ENCODE measurements at regions not wholly inside any gene's neighbourhood (a gene's known extent, or its start where the extent isn't known, plus 50 kb on each side); places are given as distances from the start of the nearest gene placed in this dataset.
"Not testable (repeated sequence)": the region's sequence is repeated elsewhere in the genome, so short reads cannot be mapped to it uniquely, and the experiment has no call there.

- ChIA-PET CTCF (no interaction called here), POLR2A (no interaction called here)
- no peak overlapping the region for H3K4me3 ChIP-seq (ENCODE audit: low read depth, low read length)
- TF ChIP-seq, protein P1, sequence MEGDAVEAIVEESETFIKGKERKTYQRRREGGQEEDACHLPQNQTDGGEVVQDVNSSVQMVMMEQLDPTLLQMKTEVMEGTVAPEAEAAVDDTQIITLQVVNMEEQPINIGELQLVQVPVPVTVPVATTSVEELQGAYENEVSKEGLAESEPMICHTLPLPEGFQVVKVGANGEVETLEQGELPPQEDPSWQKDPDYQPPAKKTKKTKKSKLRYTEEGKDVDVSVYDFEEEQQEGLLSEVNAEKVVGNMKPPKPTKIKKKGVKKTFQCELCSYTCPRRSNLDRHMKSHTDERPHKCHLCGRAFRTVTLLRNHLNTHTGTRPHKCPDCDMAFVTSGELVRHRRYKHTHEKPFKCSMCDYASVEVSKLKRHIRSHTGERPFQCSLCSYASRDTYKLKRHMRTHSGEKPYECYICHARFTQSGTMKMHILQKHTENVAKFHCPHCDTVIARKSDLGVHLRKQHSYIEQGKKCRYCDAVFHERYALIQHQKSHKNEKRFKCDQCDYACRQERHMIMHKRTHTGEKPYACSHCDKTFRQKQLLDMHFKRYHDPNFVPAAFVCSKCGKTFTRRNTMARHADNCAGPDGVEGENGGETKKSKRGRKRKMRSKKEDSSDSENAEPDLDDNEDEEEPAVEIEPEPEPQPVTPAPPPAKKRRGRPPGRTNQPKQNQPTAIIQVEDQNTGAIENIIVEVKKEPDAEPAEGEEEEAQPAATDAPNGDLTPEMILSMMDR (IDR thresholded peaks at IDR 0.05; ENCODE audit: insufficient read depth, low read length, missing control alignments): no peak
- DNase-seq (ENCODE audit: low read depth, low spot score): no peak
Measured at GRCh38 chr13:63774133-63774532, 2358.5 kb upstream of the PCDH20 start.

GRCh38 chr13:63773476-63773875 lies 2357.8 kb upstream of the PCDH20 start:
- DNase-seq (ENCODE audit: low read depth, low spot score): no peak
- CTCF ChIA-PET: no interaction called here
- TF ChIP-seq, protein P1 (IDR thresholded peaks at IDR 0.05; ENCODE audit: insufficient read depth, low read length, missing control alignments): no peak
- H3K4me3 ChIP-seq (ENCODE audit: low read depth, low read length): no peak overlapping the region
- POLR2A ChIA-PET: no interaction called here

DNA sequence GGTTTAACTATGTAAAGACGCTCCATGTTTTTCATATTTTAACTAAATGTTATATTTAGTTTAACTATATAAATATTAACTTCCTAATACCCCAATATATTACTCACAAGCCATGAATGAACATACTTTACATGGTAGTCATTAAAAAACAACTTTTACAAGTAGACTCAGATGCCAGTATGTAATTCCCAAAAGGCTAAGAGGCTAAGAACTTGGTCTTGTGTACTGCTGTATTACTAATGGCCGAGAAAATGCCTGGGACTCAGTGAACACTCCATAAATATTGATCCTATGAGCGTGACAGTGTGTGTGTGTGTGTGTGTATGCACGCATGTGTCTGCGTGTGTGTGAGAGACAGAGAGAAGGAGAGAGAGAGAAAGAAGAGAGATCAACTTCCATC lies 2342.0 kb upstream of the PCDH20 start:
- CTCF ChIA-PET; POLR2A ChIA-PET; H3K4me3 ChIP-seq (ENCODE audit: low read depth, low read length); DNase-seq (ENCODE audit: low read depth, low spot score): not testable (repeated sequence)

GRCh38 chr13:63749857-63750256 lies 2334.2 kb upstream of the PCDH20 start:
- H3K4me3 ChIP-seq (ENCODE audit: low read depth, low read length); DNase-seq (ENCODE audit: low read depth, low spot score); POLR2A ChIA-PET; CTCF ChIA-PET: not testable (repeated sequence)

DNA sequence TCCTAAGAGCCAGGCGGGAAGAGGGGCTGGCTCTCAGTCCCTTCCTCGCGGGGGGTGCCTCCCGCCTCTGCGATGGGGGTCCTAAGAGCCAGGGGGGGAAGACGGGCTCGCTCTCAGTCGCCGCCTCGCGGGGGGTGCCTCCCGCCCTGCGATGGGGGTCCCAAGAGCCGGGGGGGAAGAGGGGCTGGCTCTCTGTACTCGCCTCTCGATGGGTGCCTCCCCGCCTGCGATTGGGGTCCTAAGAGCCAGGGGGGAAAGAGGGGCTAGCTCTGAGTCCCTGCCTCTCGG lies 2326.1 kb upstream of the PCDH20 start:
- POLR2A ChIA-PET; H3K4me3 ChIP-seq (ENCODE audit: low read depth, low read length); CTCF ChIA-PET; DNase-seq (ENCODE audit: low read depth, low spot score): not testable (repeated sequence)

DNA sequence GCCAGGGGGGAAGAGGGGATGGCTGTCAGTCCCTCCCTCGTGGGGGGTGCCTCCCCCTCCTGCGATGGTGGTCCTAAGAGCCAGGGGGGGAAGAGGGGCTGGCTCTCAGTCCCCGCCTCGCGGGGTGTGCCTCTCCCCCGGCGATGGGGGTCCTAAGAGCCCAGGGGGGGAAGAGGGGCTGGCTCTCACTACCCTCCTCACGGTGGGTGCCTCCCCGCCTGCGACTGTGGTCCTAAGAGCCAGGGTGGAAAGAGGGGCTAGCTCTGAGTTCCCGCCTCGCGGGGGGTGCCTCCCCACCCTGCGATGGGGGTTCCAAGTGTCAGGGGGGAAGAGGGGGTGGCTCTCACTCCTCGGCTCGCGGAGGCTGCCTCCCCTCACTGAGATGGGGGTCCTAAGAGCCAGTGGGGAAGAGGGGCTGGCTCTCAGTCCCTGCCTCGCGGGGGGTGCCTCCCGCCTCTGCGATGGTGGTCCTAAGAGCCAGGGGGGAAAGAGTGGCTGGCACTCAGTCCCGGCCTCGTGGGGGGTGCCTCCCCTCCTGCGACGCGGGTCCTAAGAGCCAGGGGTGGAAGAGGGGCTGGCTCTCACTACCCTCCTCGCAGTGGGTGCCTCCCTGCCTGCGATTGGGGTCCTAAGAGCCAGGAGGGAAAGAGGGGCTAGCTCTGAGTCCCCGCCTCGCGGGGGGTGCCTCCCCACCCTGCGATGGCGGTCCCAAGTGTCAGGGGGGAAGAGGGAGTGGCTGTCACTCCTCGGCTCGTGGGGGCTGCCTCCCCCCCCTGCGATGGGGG lies 2325.6 kb upstream of the PCDH20 start:
- TF ChIP-seq, protein P1 (IDR thresholded peaks at IDR 0.05; ENCODE audit: insufficient read depth, low read length, missing control alignments): no peak
- ChIA-PET POLR2A (no interaction called here), CTCF (no interaction called here)
- DNase-seq (ENCODE audit: low read depth, low spot score): no peak
- H3K4me3 ChIP-seq (ENCODE audit: low read depth, low read length): no peak overlapping the region

- DNase-seq (ENCODE audit: low read depth, low spot score); H3K4me3 ChIP-seq (ENCODE audit: low read depth, low read length); CTCF ChIA-PET; POLR2A ChIA-PET: not testable (repeated sequence)
Measured at GRCh38 chr13:63739112-63739735, 2323.6 kb upstream of the PCDH20 start.

- H3K4me3 ChIP-seq (ENCODE audit: low read depth, low read length): no peak overlapping the region
- no peak for DNase-seq (ENCODE audit: low read depth, low spot score)
- TF ChIP-seq, protein P1 (IDR thresholded peaks at IDR 0.05; ENCODE audit: insufficient read depth, low read length, missing control alignments): no peak
- ChIA-PET CTCF (no interaction called here), POLR2A (no interaction called here)
Measured at GRCh38 chr13:63737418-63737817, 2321.8 kb upstream of the PCDH20 start.
